Activated CD8-positive, alpha-beta memory T cell treated with anti-CD3 and anti-CD28 coated beads for 36 hours (primary cell): ENCODE measurements at regions not wholly inside any gene's neighbourhood (a gene's known extent, or its start where the extent isn't known, plus 50 kb on each side); places are given as distances from the start of the nearest gene placed in this dataset.
"Not testable (repeated sequence)": the region's sequence is repeated elsewhere in the genome, so short reads cannot be mapped to it uniquely, and the experiment has no call there.

Experiments used
- CTCF ChIA-PET: fragments of 350-600 bp; sonication (Branson Sonifier 250); formaldehyde crosslinking; loops from one replicate; lab custom pipeline; 2021; ENCODE audit warnings: antibody characterized with exemption; lab: Charles Lee
- POLR2A ChIA-PET: fragments of 350-600 bp; sonication (Branson Sonifier 250); formaldehyde crosslinking; loops from one replicate; lab custom pipeline; 2021; ENCODE audit warnings: antibody characterized with exemption; lab: Charles Lee

GRCh38 chr3:159293493-159293892, 491.6 kb downstream of the MFSD1 start:
- ChIA-PET POLR2A (no interaction called here), CTCF (no interaction called here)

- ChIA-PET CTCF (no interaction called here), POLR2A (no interaction called here)
Measured at GRCh38 chr3:159301961-159302360, 500.1 kb downstream of the MFSD1 start.

GRCh38 chr3:159305017-159305416, 503.2 kb downstream of the MFSD1 start:
- ChIA-PET POLR2A (no interaction called here), CTCF (no interaction called here)

- CTCF ChIA-PET, POLR2A ChIA-PET: not testable (repeated sequence)
Measured at GRCh38 chr3:159316706-159317105, 514.9 kb downstream of the MFSD1 start.

- POLR2A ChIA-PET, result no interaction called here
- CTCF ChIA-PET, result no interaction called here
Measured at GRCh38 chr3:159319156-159319555, 517.3 kb downstream of the MFSD1 start.

GRCh38 chr3:159322322-159322939, 520.6 kb downstream of the MFSD1 start:
- CTCF ChIA-PET, result no interaction called here

GRCh38 chr3:159323848-159324247, 522.0 kb downstream of the MFSD1 start:
- ChIA-PET CTCF (no interaction called here), POLR2A (no interaction called here)

More at GRCh38 chr3:159322322-159322939, 520.6 kb downstream of the MFSD1 start:
- POLR2A ChIA-PET, result no interaction called here

GRCh38 chr3:159326998-159327397, 525.1 kb downstream of the MFSD1 start:
- POLR2A ChIA-PET, result no interaction called here

GRCh38 chr3:159332535-159333099, 530.8 kb downstream of the MFSD1 start:
- POLR2A ChIA-PET, result no interaction called here
- CTCF ChIA-PET, result no interaction called here

More at GRCh38 chr3:159326998-159327397, 525.1 kb downstream of the MFSD1 start:
- CTCF ChIA-PET, result no interaction called here

- CTCF ChIA-PET, result no interaction called here
- POLR2A ChIA-PET, result no interaction called here
Measured at GRCh38 chr3:159339131-159339530, 537.3 kb downstream of the MFSD1 start.

GRCh38 chr3:159340877-159341500, 539.1 kb downstream of the MFSD1 start:
- ChIA-PET POLR2A (no interaction called here), CTCF (no interaction called here)

- CTCF ChIA-PET, result no interaction called here
- POLR2A ChIA-PET, result no interaction called here
Measured at GRCh38 chr3:159346271-159346903, 544.5 kb downstream of the MFSD1 start.

- POLR2A ChIA-PET, result no interaction called here
- CTCF ChIA-PET, result no interaction called here
Measured at GRCh38 chr3:159348431-159348830, 546.6 kb downstream of the MFSD1 start.

GRCh38 chr3:159356606-159357005, 554.8 kb downstream of the MFSD1 start:
- CTCF ChIA-PET, result no interaction called here
- POLR2A ChIA-PET, result no interaction called here

GRCh38 chr3:159364511-159364910, 562.7 kb downstream of the MFSD1 start:
- CTCF ChIA-PET, result no interaction called here
- POLR2A ChIA-PET, result no interaction called here

- ChIA-PET POLR2A (no interaction called here), CTCF (no interaction called here)
Measured at GRCh38 chr3:159366476-159366875, 564.6 kb downstream of the MFSD1 start.

GRCh38 chr3:159371961-159372360, 570.1 kb downstream of the MFSD1 start:
- CTCF ChIA-PET, result no interaction called here
- POLR2A ChIA-PET, result no interaction called here

GRCh38 chr3:159378396-159379194, 576.7 kb downstream of the MFSD1 start:
- CTCF ChIA-PET, result no interaction called here
- POLR2A ChIA-PET, result no interaction called here

GRCh38 chr3:159380891-159381290, 579.0 kb downstream of the MFSD1 start:
- CTCF ChIA-PET, result no interaction called here
- POLR2A ChIA-PET, result no interaction called here

- ChIA-PET CTCF (no interaction called here), POLR2A (no interaction called here)
Measured at GRCh38 chr3:159390656-159391212, 588.9 kb downstream of the MFSD1 start.
